Loucy (cell line): ENCODE measurements at regions not wholly inside any gene's neighbourhood (a gene's known extent, or its start where the extent isn't known, plus 50 kb on each side); places are given as distances from the start of the nearest gene placed in this dataset.

Source experiments
- EZH2phosphoT487 ChIP-seq: fragments of 200-600 bp; IDR thresholded peaks from 2 replicates; pipeline ENCODE4 v1.6.1; 2018; ENCODE audit warnings: antibody characterized with exemption, mild to moderate bottlenecking, moderate library complexity, borderline replicate concordance
- TF ChIP-seq, protein P1 (sequence below): fragments of 200-600 bp; sonication (generic); conservative IDR thresholded peaks from 2 replicates; pipeline ENCODE4 v1.5.1; 2014; ENCODE audit warnings: mild to moderate bottlenecking, antibody characterized with exemption, low read length

DNA sequence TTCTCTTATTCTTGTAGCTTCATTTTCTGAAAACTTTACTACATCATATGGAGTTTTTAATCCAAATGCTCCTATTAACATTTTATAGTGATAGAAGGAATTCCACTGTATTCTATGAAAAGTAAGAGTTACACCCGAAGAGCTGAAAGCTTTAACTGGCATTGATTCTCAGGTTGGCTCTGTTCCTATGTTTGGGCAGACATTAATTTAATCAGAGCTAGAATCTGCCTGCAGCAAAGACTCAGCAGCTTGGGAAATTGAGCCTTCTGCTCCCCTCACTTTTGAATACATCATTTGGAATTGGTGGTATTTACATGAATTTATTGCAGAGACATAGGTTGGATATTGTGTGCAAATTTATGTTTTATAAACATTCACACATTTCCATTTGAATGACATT is 1494.7 kb downstream of the CDH8 start:
- TF ChIP-seq, protein P1, sequence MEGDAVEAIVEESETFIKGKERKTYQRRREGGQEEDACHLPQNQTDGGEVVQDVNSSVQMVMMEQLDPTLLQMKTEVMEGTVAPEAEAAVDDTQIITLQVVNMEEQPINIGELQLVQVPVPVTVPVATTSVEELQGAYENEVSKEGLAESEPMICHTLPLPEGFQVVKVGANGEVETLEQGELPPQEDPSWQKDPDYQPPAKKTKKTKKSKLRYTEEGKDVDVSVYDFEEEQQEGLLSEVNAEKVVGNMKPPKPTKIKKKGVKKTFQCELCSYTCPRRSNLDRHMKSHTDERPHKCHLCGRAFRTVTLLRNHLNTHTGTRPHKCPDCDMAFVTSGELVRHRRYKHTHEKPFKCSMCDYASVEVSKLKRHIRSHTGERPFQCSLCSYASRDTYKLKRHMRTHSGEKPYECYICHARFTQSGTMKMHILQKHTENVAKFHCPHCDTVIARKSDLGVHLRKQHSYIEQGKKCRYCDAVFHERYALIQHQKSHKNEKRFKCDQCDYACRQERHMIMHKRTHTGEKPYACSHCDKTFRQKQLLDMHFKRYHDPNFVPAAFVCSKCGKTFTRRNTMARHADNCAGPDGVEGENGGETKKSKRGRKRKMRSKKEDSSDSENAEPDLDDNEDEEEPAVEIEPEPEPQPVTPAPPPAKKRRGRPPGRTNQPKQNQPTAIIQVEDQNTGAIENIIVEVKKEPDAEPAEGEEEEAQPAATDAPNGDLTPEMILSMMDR, result no peak
- no peak for TF ChIP-seq EZH2phosphoT487
